Effector CD4-positive, alpha-beta T cell (primary cell): ENCODE measurements at regions not wholly inside any gene's neighbourhood (a gene's known extent, or its start where the extent isn't known, plus 50 kb on each side); places are given as distances from the start of the nearest gene placed in this dataset.

Experiments used
- DNase-seq: peaks from one replicate; pipeline ENCODE4 v3.0.0-alpha.2; 2020

DNA sequence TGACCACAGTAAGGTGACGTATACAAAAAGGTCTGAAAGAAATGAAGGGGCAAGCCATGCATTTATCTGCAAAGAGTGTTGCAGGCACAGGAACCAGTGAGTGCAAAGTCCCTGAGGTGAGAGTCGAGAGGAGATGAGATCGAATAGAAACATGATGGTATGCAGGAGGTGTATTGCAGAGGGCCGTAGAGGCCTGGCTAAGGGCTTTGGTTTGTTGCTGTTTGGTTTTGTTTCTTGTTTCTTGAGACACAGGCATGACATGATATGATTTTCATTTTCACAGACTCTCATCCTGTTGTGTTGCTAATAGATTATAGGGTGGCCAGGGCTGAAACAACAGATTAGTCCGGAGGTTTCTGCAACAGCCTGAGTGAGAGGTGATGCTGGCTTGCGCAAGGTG lies 80.4 kb downstream of the HSPH1 start:
- no peak for DNase-seq

DNA sequence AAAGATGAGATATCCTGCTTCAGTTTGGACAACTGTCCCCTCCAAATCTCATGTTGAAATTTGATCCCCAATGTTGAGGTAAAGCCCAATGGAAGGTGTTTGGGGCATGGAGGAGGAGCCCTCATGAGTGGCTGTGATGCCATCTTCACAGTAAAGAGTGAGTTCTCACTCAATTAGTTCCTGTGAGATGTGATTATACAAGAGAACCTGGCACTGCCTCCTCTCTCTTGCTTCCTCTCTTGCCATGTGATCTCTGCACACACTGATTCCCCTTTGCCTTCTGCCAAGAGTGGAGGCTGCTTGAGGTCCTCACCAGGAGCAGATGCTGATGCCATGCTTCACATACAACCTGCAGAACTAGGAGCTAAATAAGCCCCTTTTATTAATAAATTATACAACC lies 86.9 kb downstream of the HSPH1 start:
- no peak for DNase-seq

DNA sequence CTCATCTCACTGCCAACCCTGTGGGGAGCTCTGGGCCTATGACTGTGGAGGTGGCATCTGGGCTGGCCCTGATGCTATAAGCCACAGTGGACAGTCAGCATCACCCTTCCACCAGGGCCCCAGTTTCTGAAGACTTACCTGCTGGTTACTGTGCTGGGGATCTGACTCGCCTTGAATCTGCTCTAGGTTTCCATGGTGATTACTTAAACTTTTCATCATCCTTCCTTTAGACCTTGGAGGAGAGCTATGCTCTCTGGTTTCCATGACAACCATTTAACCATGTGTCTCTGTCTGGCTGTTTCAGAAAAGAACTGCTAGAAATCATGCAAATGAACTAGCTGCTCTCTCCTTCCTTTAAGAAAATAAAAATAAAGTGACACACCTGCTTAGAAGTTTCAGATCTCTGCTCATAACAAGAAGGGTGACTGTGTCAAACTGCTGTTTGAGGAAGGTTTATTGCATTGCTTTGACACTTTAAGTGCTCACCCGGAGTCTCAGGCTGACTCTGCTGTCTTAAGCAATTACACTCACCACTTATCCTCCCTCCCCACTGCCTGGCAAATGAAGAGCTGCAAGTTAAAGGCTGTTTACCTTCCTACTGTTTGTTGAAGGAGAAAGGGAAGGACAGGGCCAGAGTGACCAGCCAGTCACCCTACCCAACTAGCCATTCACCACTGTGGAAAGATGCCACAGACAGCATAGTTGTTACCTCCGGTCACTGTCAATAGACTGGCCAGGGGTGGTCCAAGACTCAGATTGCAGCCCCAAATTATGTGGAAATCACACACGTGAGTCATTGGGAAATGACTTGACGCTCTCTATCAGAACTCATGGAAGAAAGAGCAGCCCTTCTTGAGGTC lies 87.6 kb downstream of the HSPH1 start:
- no peak for DNase-seq

DNA sequence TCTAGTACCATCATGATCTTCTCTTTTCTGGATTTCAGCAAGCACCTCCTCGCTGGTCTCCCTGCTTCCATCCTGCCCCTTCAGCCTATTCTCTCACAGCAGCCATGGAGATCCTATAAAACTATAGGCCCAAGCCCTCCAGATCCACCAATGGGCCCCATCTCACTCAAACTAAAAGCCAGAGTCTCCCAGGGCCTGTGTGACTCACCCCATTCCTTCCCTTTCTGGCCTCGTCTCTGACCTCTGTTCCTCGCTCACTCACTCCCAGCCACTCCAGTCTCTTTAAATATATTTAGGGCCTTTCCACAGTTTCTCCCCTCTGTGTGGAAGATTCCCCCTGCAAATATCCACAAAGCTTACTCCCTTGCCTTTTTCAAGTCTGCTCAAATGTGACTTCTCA lies 89.7 kb downstream of the HSPH1 start:
- DNase-seq: no peak

DNA sequence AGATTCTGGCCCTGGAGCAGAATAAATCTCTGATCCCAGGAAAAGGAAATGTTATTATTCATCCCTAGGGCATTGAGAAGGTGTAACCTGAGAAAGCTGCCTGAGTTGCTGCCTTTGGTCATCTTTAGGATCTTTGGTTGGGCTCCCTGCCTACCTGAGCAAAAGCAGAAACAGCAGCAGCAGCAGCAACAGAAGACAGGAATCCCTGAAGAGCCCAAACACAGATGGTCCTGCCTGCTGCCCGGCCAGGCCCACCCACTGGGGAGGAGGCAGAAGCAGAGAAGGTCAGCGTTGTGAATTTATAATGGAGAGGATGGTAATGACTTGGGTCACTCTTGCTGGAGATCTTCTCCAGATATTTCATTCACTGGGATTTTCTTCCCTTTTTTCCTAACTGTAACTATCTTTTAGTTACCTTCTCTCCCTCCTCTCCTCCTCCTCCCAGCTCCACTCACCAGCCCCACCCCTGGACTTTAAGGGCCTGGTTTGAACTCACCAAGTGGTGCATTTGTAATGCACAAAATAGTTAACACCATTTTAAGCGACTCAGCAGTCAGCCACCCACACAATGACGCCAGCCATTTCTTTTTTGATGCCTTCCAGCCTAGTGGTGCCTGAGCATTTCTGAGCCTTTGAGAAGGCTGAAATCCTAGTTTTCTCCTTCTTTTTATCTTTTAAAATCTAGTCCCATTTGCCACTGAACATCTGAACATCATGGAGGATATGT lies 91.7 kb downstream of the HSPH1 start:
- DNase-seq: no peak

DNA sequence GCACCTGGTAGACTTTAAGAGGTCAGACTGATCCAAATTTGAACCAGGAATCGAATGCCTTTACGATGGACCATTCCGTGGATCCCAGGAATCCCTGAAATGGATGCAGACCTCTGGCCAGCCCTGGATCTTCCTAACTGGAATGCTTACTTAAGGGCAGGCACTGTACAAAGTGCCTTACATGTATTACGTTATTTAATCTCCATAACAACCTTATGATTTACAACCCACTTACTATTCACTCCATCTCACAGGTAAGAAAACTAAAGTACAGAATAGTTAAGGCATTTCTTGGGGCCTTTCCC lies 93.6 kb downstream of the HSPH1 start:
- DNase-seq: no peak

DNA sequence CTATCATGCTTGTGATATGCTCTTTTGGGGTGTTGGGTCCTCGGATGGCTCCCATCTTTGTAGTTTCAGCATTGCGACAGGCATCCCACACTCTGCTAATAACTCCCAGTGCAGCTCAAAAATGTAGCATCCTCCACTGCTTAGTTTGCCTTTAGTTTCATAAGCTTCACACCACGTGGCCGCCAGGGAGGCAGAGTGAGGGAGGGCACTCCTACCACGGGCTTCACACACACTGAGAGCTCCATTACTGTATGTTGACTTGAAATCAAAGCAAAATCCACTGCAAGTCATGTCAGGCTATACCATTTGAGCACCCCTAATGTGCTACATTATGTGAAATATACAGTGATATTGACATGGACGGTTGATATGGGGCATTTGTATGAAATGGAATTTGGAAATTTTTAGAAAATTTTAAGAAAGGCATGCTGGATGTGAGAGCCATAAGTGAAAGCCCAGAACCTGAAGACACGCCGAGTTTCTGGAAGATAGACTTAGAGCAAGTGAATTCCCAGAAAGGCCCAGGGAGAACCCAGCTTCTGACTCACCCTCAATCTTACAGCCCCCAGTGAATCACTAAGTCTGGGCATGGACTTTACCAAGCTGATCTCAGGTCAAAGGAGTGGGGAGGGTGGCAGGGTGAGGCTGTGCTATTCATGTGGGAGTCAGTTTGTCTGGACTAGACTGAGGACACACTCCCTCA lies 94.1 kb downstream of the HSPH1 start:
- DNase-seq: no peak

DNA sequence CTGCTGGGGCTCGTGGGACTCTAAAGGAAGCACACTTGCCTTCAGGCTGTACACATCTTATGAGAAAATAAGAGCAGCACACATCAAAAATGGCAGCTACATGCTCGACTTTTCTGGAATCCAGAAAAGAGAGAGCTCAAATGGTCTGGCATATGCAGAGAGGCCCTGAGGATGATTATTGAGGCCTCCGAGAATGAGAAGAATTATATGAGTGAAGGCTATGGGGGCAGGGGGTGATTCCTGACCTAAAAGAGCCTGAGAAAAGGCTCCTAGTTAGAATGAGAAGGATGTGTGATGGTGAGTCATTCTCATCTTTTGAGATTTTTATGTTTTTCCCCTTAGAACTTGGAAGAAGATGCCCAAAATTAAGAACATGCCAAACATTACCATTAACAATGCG lies 97.1 kb downstream of the HSPH1 start:
- no peak for DNase-seq

DNA sequence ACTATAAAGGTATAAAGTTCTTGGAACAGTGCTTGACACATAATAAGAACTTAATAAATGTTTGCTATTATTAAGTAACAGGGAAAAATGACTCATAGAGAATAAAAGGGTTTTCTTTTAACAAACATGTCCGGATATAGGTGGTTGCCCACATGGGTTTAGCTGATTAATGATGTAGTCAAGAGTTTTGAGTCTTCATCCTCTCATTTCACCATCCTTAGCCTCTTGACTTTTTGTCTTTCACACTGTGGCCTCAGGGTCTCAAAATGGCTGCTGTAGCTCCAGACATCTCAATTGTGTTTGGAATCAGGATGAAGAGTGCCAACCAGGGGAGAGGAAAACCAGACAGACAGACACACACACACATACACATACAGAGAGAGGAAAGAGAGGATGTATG lies 97.9 kb downstream of the HSPH1 start:
- DNase-seq: no peak

DNA sequence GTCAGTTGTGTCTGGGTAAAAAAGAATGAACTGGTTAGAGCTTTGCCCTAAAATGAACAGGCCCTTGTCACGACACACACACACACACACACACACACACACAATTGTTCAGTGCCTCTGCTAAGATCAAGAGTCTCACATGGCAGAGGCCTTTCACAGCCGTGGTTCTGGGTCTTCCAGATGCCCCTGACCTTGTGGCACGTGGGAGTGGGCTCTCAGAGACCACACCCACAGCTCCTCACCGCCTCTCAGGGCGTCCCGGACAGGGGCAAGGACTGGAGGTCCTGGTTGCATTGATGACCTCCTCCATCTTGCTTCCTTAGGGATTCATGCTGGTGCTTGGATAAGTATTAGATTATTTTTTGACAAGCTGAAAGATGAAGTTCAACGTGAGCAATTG lies 101.0 kb downstream of the HSPH1 start:
- DNase-seq: no peak

DNA sequence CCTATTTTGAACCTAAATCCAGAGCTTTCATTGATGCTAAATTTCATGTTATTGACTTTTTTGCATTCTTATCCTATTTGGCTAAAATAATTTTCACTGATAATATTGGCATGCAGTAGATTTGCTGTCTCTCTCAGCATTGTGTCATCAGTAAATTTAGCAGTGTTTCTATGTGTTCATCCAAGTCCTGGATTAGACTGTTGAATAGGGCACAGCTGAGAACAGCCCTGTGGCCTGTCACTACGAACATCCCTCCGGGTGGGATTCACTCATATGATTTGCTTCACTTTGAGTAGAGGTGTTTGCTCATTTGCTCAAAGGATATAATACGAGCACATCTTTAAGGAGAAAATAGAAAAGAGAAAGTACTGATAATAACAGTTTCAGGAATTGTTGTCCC lies 101.5 kb downstream of the HSPH1 start:
- DNase-seq: no peak

DNA sequence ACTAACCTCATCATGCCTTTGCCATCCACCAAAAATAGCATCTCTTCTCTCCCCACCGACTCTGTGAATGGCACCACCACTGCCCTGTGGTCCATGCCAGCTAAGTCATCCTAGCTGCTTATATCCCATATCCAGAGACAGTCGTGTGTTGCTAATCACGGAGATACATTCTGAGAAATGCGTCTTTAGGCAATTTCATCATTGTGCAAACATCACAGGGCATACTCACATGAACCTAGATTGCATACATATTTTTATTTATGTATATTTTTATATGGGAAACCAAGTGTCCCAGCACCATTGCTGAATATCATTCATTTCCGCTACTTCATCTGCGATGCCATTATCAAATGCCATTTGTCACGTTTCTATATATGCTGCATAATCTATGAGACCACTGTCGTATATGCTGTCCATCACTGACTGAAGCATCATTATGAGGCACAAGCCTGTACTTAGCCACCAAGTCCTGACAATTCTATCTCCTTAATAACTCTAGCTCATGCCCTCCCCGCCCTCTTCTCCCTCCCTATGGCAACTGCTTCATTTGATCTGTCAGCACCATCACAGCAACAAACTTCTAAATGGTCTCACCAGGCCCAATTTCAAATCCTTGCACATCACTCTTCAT lies 104.2 kb downstream of the HSPH1 start:
- DNase-seq: no peak

DNA sequence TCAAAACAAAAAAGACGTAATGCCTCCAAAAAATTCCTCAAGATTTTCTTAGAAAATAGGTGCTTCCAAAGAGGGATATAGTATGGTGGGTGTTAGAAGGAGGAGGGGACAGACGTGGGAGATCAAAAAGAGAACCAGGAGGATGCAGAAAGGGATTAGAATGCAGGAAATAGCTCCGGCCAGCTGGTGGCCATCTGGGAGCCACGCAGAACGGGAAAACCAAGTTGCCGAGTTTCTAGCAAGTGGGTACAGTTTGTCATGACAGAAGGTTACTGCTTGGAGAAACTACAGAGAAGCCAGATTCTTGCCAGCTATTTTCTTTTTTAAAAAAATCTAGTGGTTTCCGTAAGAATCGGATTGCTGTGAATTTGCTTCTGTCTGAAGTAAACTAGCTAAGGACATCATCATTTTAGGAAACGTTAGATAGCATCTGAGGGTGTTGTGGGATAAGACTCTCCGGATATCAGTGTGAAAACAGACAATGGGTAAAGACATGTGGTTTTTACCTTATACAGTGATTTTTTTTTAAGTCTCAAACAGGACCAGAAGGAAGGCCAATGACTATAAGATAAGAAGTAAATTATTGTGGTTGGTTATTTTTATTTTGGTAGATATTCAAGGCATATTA lies 104.9 kb downstream of the HSPH1 start:
- DNase-seq: no peak

DNA sequence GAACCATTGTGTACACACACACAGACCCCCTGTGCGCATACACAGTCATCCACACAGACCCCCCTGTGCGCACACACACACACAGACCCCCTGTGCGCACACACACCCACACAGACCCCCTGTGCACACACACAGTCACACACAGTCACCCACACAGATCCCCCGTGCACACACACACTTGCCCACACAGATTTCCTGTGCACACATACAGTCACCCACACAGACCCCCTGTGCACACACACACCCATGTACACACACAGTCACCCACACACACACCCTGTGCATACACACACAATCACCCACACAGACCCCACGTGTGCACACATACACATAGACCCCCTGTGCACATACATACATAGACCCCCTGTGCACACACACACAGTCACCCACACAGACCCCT lies 106.1 kb downstream of the HSPH1 start:
- no peak for DNase-seq

DNA sequence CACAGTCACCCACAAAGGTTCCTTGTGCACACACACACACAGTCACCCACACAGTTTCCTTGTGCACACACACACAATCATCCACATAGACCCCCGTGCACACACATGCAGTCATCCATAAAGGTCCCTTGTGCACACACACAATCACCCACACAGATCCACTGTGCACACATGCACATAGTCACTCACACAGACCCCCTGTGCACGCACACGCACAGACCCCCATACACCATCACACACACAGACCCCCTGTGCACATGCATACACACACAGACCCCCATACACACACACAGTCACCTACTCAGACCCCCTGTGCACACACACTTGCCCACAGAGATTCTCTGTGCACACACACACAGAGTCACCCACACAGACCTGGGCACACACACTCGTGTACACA lies 107.1 kb downstream of the HSPH1 start:
- DNase-seq: no peak

DNA sequence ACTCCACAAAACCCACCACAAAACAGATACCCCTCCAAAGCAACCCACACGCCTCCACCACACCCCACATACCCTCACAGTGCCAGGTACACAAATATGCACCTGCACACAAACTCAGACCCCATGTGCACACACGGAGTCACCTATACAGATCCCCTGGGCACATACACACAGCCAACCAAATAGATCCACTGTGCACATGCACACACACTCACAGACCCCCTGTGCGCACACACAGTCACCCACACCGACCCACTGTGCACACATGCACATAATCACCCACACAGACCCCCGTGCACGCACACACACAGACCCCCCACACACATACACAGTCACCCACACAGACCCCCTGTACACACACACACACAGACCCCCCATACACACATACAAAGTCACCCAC lies 107.8 kb downstream of the HSPH1 start:
- DNase-seq: no peak

DNA sequence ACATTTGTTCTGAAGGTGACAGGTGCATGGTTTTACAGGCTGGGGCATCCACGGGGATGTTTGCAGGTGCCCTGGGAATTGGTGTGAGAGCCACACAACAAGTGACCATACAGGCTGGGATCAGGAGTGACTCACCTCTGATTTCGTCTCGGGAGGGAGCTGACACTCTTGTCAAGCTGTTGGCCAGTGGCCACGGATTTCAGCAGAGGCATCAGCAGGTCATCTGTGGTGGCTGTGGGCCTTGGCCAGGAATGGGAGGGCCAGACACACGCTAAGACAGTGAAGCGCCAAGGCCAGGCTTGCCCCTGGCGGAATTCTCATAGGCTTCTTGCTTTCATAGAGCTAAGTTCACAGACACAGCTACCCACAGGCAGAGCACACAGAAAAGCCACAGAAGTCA lies 108.6 kb downstream of the HSPH1 start:
- no peak for DNase-seq

DNA sequence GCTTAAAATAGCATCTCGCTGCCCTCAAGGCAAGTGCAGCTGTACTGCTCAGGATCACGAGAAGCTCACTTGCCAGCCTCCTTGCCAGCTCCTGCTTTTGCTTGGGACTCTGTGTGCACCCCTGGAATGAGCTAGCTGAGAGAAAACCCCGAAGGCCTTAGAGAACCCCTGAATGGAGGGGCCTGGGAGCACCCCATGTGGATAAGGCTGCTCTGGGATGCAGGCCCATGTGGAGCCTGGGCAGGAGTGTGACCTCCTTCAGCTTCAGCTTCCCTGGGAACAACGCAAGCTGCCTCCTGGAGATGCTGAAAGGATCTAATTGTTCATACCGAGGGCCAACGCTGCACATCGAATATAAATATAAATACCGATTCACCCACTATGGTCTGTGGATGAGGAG lies 109.2 kb downstream of the HSPH1 start:
- no peak for DNase-seq

DNA sequence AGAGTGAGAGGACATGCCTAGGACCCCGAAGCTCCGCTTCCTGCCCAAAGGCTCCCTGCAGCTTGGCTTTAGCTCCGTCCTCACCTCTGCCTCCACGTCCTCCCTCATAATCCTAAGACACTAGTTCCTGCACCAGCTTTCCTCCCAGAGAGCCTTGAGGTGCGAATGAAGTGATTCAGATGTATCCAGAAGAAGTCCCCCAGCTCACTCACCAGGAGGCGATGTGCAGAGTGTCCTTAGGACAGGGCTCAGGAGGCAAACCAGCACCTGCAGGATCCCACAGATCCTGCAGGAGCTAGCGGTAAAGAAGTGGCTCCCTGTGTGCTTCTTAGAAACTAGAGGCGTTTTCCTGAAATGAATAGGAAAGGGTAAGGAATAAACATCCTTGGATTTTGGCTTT lies 109.7 kb downstream of the HSPH1 start:
- DNase-seq: no peak

DNA sequence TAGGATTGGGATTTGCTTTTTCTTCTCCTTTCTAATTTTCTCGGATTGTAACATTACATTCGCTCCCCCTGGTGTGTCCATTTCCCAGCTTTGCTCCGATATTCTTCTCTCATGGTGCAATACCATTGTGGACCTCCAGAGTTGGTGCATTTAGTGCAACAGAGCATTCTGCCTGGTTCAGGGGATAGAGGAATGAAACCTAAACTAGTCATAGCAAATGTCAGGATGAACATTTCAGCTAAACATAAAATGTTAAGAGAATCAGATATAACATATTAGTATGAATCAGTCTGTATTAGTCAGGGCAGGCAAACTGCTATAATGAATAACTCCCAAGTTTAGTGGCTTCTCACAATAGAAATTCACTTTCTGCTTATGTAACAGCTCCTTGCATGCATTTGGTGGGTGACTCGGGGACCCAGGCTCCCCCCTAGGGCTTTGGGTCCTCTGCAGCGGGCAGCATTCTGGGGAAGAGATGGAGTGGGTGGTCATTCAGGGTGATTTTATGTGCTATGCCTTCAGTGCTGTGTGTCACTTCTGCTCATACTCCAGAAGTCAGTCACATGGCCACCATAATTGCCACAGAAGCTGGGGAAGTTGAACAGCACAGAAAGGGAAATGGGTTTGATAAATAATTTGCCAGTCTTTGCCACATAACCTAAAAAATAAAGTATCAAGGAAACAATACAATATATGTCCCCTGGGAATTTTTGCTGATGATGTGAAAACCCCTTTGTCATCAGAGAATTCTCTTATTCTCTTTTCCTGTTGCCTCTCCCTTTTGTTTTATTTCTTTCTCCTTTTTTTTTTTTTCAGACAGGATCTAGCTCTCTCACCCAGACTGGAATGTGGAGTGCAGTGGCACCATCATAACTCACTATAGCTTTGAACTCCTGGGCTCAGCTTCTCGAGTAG lies 111.0 kb downstream of the HSPH1 start:
- no peak for DNase-seq

DNA sequence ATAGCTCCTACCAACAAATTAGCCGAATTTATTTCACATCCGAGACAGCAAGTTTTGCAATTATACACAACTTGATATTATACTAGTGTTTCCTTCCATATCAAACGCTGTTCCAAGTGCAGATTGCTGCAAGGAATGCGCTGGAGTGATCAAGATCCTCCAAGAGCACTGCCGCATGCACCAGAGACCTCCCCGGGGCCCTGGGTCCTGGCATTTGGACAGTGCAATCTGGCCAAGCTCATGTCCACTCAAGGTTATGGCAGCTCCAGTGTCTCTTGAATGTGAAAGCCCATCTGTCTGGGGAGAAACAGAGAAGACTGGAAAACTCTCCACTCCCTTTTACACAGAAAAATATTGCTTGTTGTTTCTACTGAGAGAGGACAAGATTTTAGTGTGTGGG lies 111.9 kb downstream of the HSPH1 start:
- no peak for DNase-seq

DNA sequence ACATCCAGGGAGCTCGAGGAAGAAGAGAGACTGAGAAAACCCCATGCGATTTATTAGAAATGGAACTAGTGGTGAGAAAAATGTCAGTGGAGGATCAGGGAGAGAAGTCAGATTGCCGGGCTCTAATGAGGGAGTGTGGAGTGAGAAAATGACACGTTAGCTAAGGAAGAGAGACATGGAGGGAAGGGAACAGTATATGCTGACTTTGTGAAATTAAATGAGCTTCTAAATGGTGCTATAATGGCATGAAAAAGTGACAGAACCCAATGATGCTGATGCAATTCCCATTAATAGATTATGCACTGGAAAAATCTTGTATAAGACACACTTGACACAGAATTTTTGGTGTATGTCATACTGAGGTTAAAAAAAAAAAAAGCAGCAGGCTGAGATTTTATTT lies 112.6 kb downstream of the HSPH1 start:
- no peak for DNase-seq
